ENCODE measurements at regions not wholly inside any gene's neighbourhood (a gene's known extent, or its start where the extent isn't known, plus 50 kb on each side); places are given as distances from the start of the nearest gene placed in this dataset.

- DNase-seq = no peak
- POLR2A ChIA-PET = no interaction called here
- Histone ChIP-seq H3K27me3 (replicated peaks; ENCODE audit: control insufficient read depth, insufficient read depth, low read length) (no peaks in the 10 kb centered on the region), H3K4me1 (no peaks in the 10 kb centered on the region), H3K9me3 (no peaks in the 10 kb centered on the region), H3K36me3 (ENCODE audit: control insufficient read depth, insufficient read depth, low read length) (no peaks in the 10 kb centered on the region), H3K4me3 (ENCODE audit: low read depth, low read length) (no peak overlapping the region)
- no peaks in the 10 kb centered on the region for H3K4me1 Mint-ChIP-seq (ENCODE audit: low read depth, unreplicated experiment)
- no peak for TF ChIP-seq CTCF (IDR thresholded peaks at IDR 0.05; ENCODE audit: insufficient read depth in 1 of 2, low read depth in 1 of 2, low read length in 1 of 2, severe bottlenecking in 1 of 2, unreplicated experiment in 1 of 2)
- H3K36me3 Mint-ChIP-seq (ENCODE audit: insufficient read depth, unreplicated experiment) = no peaks in the 10 kb centered on the region
- no peak overlapping the region for H3K27ac Mint-ChIP-seq (ENCODE audit: unreplicated experiment)
- no peaks in the 10 kb centered on the region for H3K9me3 Mint-ChIP-seq (ENCODE audit: unreplicated experiment)
- intact Hi-C loops (cut with micrococcal nuclease; ENCODE audit: unreplicated experiment) = no loop called here
- CTCF ChIA-PET = no interaction called here
- no TSS peak for BruUV-seq (replicated peaks)
- H3K4me3 Mint-ChIP-seq (ENCODE audit: unreplicated experiment) = no peak overlapping the region
- H3K27me3 Mint-ChIP-seq (ENCODE audit: insufficient read depth, unreplicated experiment) = no peaks in the 10 kb centered on the region
These were observed 241.7 kb downstream of the CNTN3 start for GRCh38 chr3:74372743-74373142.

- CTCF ChIA-PET = no interaction called here
These were observed 244.1 kb downstream of the CNTN3 start for GRCh38 chr3:74370342-74370741.

GRCh38 chr3:74366331-74366730 lies 248.1 kb downstream of the CNTN3 start:
- no peaks in the 10 kb centered on the region for H3K9me3 Mint-ChIP-seq (ENCODE audit: unreplicated experiment)
- Histone ChIP-seq H3K4me3 (ENCODE audit: low read depth, low read length) (no peak overlapping the region), H3K36me3 (ENCODE audit: control insufficient read depth, insufficient read depth, low read length) (no peaks in the 10 kb centered on the region), H3K9me3 (no peaks in the 10 kb centered on the region), H3K27me3 (replicated peaks; ENCODE audit: control insufficient read depth, insufficient read depth, low read length) (no peaks in the 10 kb centered on the region), H3K4me1 (no peaks in the 10 kb centered on the region)
- ChIA-PET POLR2A (no interaction called here), CTCF (no interaction called here)
- DNase-seq = no peak
- no peaks in the 10 kb centered on the region for H3K36me3 Mint-ChIP-seq (ENCODE audit: insufficient read depth, unreplicated experiment)
- H3K4me1 Mint-ChIP-seq (ENCODE audit: low read depth, unreplicated experiment) = no peaks in the 10 kb centered on the region
- intact Hi-C loops (cut with micrococcal nuclease; ENCODE audit: unreplicated experiment) = no loop called here
- H3K27me3 Mint-ChIP-seq (ENCODE audit: insufficient read depth, unreplicated experiment) = peaks cover 2% of the 10 kb centered on the region
- H3K27ac Mint-ChIP-seq (ENCODE audit: unreplicated experiment) = no peak overlapping the region
- BruUV-seq (replicated peaks) = no TSS peak
- no peak for TF ChIP-seq CTCF (IDR thresholded peaks at IDR 0.05; ENCODE audit: insufficient read depth in 1 of 2, low read depth in 1 of 2, low read length in 1 of 2, severe bottlenecking in 1 of 2, unreplicated experiment in 1 of 2)
- no peak overlapping the region for H3K4me3 Mint-ChIP-seq (ENCODE audit: unreplicated experiment)

More at GRCh38 chr3:74370342-74370741, 244.1 kb downstream of the CNTN3 start:
- Mint-ChIP-seq H3K36me3 (ENCODE audit: insufficient read depth, unreplicated experiment) (no peaks in the 10 kb centered on the region), H3K4me1 (ENCODE audit: low read depth, unreplicated experiment) (no peaks in the 10 kb centered on the region), H3K27ac (ENCODE audit: unreplicated experiment) (no peak overlapping the region), H3K9me3 (ENCODE audit: unreplicated experiment) (no peaks in the 10 kb centered on the region), H3K4me3 (ENCODE audit: unreplicated experiment) (no peak overlapping the region), H3K27me3 (ENCODE audit: insufficient read depth, unreplicated experiment) (no peaks in the 10 kb centered on the region)
- BruUV-seq (replicated peaks) = no TSS peak
- intact Hi-C loops (cut with micrococcal nuclease; ENCODE audit: unreplicated experiment) = no loop called here
- no peak for DNase-seq
- Histone ChIP-seq H3K9me3 (no peaks in the 10 kb centered on the region), H3K4me3 (ENCODE audit: low read depth, low read length) (no peak overlapping the region), H3K36me3 (ENCODE audit: control insufficient read depth, insufficient read depth, low read length) (no peaks in the 10 kb centered on the region), H3K4me1 (no peaks in the 10 kb centered on the region), H3K27me3 (replicated peaks; ENCODE audit: control insufficient read depth, insufficient read depth, low read length) (no peaks in the 10 kb centered on the region)
- POLR2A ChIA-PET = no interaction called here
- TF ChIP-seq CTCF (IDR thresholded peaks at IDR 0.05; ENCODE audit: insufficient read depth in 1 of 2, low read depth in 1 of 2, low read length in 1 of 2, severe bottlenecking in 1 of 2, unreplicated experiment in 1 of 2) = no peak

Measured in Caco-2 (cell line).